Cardiac muscle cell (in vitro differentiated cells and primary cell): ENCODE measurements at regions not wholly inside any gene's neighbourhood (a gene's known extent, or its start where the extent isn't known, plus 50 kb on each side); places are given as distances from the start of the nearest gene placed in this dataset.

Source experiments
- DNase-seq, 2 donors: peaks; one replicate each; pipeline versions ENCODE4 v3.0.0 to v3.0.0-alpha.2; 2010 to 2017; ENCODE audit warnings: low read depth in 1 of 2, low spot score in 1 of 2
- H3K27ac ChIP-seq: fragments of 200-600 bp; sonication (generic); 2 replicates; pipeline ENCODE4 v1.5.1; 2016
- H3K27me3 ChIP-seq: fragments of 200-600 bp; sonication (generic); 2 replicates; pipeline ENCODE4 v1.6.0; 2016; ENCODE audit warnings: control low read depth
- H3K36me3 ChIP-seq: fragments of 200-600 bp; sonication (generic); 2 replicates; pipeline ENCODE4 v1.5.1; 2016; ENCODE audit warnings: control low read depth
- H3K4me1 ChIP-seq: fragments of 200-600 bp; sonication (generic); 2 replicates; pipeline ENCODE4 v1.8.1; 2017; ENCODE audit warnings: low read depth, mild to moderate bottlenecking, mixed run types
- H3K4me3 ChIP-seq: fragments of 200-600 bp; sonication (generic); 2 replicates; pipeline ENCODE4 v1.5.1; 2016; ENCODE audit warnings: mild to moderate bottlenecking
- H3K9me3 ChIP-seq: fragments of 200-600 bp; sonication (generic); 2 replicates; pipeline ENCODE4 v1.5.1; 2017; ENCODE audit warnings: low read depth, mild to moderate bottlenecking, control low read depth
- CTCF ChIP-seq: IDR thresholded peaks from 2 replicates; pipeline ENCODE4 v1.5.1; 2012; ENCODE audit warnings: low read depth, mild to moderate bottlenecking, low read length

- Histone ChIP-seq H3K36me3 (no peaks in the 10 kb centered on the region), H3K9me3 (no peaks in the 10 kb centered on the region), H3K4me1 (no peaks in the 10 kb centered on the region), H3K27me3 (no peaks in the 10 kb centered on the region), H3K4me3 (no peak overlapping the region), H3K27ac (no peak overlapping the region)
- no peak for DNase-seq
- no peak for TF ChIP-seq CTCF
These were observed 474.4 kb downstream of the CDH9 start for GRCh38 chr5:26563979-26564378.

GRCh38 chr5:26553079-26553478 is 485.3 kb downstream of the CDH9 start:
- no peak overlapping the region for H3K4me3 ChIP-seq
- no peak for DNase-seq
- H3K4me1 ChIP-seq, result no peaks in the 10 kb centered on the region
- H3K27me3 ChIP-seq, result no peaks in the 10 kb centered on the region
- no peaks in the 10 kb centered on the region for H3K36me3 ChIP-seq
- H3K27ac ChIP-seq, result no peak overlapping the region
- TF ChIP-seq CTCF, result no peak
- H3K9me3 ChIP-seq, result no peaks in the 10 kb centered on the region

GRCh38 chr5:26543987-26544386 is 494.4 kb downstream of the CDH9 start:
- Histone ChIP-seq H3K4me3 (no peak overlapping the region), H3K36me3 (no peaks in the 10 kb centered on the region), H3K27ac (no peak overlapping the region), H3K27me3 (no peaks in the 10 kb centered on the region), H3K9me3 (no peaks in the 10 kb centered on the region), H3K4me1 (no peaks in the 10 kb centered on the region)
- TF ChIP-seq CTCF, result no peak
- no peak for DNase-seq

GRCh38 chr5:26538226-26538625 is 500.2 kb downstream of the CDH9 start:
- Histone ChIP-seq H3K27me3 (no peaks in the 10 kb centered on the region), H3K4me1 (no peaks in the 10 kb centered on the region), H3K27ac (no peak overlapping the region), H3K9me3 (no peaks in the 10 kb centered on the region), H3K4me3 (no peak overlapping the region), H3K36me3 (no peaks in the 10 kb centered on the region)
- no peak for DNase-seq
- no peak for TF ChIP-seq CTCF

GRCh38 chr5:26535215-26535614 is 503.2 kb downstream of the CDH9 start:
- Histone ChIP-seq H3K36me3 (no peaks in the 10 kb centered on the region), H3K9me3 (no peaks in the 10 kb centered on the region), H3K27ac (no peak overlapping the region), H3K27me3 (no peaks in the 10 kb centered on the region), H3K4me3 (no peak overlapping the region), H3K4me1 (no peaks in the 10 kb centered on the region)
- no peak for TF ChIP-seq CTCF
- no peak for DNase-seq

GRCh38 chr5:26530305-26530704 is 508.1 kb downstream of the CDH9 start:
- no peak overlapping the region for H3K27ac ChIP-seq
- no peak overlapping the region for H3K4me3 ChIP-seq
- no peaks in the 10 kb centered on the region for H3K27me3 ChIP-seq
- no peak for TF ChIP-seq CTCF
- H3K36me3 ChIP-seq, result no peaks in the 10 kb centered on the region
- no peaks in the 10 kb centered on the region for H3K4me1 ChIP-seq
- no peak for DNase-seq
- no peaks in the 10 kb centered on the region for H3K9me3 ChIP-seq
